ENCODE measurements at regions not wholly inside any gene's neighbourhood (a gene's known extent, or its start where the extent isn't known, plus 50 kb on each side); places are given as distances from the start of the nearest gene placed in this dataset.

GRCh38 chr7:18357691-18358090 lies 137.9 kb upstream of the HDAC9 start:
- TF ChIP-seq, protein P1, sequence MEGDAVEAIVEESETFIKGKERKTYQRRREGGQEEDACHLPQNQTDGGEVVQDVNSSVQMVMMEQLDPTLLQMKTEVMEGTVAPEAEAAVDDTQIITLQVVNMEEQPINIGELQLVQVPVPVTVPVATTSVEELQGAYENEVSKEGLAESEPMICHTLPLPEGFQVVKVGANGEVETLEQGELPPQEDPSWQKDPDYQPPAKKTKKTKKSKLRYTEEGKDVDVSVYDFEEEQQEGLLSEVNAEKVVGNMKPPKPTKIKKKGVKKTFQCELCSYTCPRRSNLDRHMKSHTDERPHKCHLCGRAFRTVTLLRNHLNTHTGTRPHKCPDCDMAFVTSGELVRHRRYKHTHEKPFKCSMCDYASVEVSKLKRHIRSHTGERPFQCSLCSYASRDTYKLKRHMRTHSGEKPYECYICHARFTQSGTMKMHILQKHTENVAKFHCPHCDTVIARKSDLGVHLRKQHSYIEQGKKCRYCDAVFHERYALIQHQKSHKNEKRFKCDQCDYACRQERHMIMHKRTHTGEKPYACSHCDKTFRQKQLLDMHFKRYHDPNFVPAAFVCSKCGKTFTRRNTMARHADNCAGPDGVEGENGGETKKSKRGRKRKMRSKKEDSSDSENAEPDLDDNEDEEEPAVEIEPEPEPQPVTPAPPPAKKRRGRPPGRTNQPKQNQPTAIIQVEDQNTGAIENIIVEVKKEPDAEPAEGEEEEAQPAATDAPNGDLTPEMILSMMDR (tag by site-specific recombination; IDR thresholded peaks at IDR 0.05) = no peak
- TF ChIP-seq ZNF37A (tag by site-specific recombination; IDR thresholded peaks at IDR 0.05) (no peak), PBX3 (CRISPR knock-in tag; IDR thresholded peaks at IDR 0.05) (no peak)
